K562 (cell line): ENCODE measurements at regions not wholly inside any gene's neighbourhood (a gene's known extent, or its start where the extent isn't known, plus 50 kb on each side); places are given as distances from the start of the nearest gene placed in this dataset.

Experiments used
- ATAC-seq: fragments of 200-7000 bp; cut with Tn5 transposase; 3 replicates; pipeline ENCODE4 v1.9.1; 2020; ENCODE audit warnings: moderate library complexity
- BruUV-seq: library from RNA; stranded (reverse); fragments of 400-500 nt; replicated peaks from 2 replicates; lab custom pipeline; 2021; lab: Mats Ljungman, UMichigan
- CTCF ChIA-PET: fragments of 300-600 bp; formaldehyde crosslinking; extraction: SDS; loops from one replicate; lab custom pipeline; 2021; ENCODE audit warnings: low intra/inter-chr PET ratio; lab: Yijun Ruan, JAX
- POLR2A ChIA-PET: fragments of 300-600, 350-650 bp; sonication (Branson Sonifier 250); formaldehyde crosslinking; extraction: SDS; loops from one replicate; lab custom pipeline; 2021; ENCODE audit warnings: antibody characterized with exemption, inconsistent platforms; lab: Yijun Ruan, JAX
- DNase-seq, 4 experiments: peaks; one replicate each; pipeline versions ENCODE4 v3.0.0 to v3.0.0-alpha.2; 2011 to 2018; ENCODE audit warnings: low spot score in 3 of 4, mixed read lengths in 3 of 4; ENCODE audit errors: extremely low read depth in 1 of 4
- FAIRE-seq: peaks from 2 replicates; lab custom pipeline; 2011; peaks lifted over from hg19 to GRCh38; lab: Jason Lieb, UNC
- H2AFZ ChIP-seq: 2 replicates; pipeline ENCODE4 v1.6.0; 2011; ENCODE audit warnings: low read depth, low read length, control low read depth, inconsistent platforms
- H3K27ac ChIP-seq: fragments of 200-600 bp; 3 replicates; pipeline ENCODE4 v1.8.0; 2011; ENCODE audit warnings: low read depth, mild to moderate bottlenecking, control low read depth, inconsistent platforms, low read length, moderate library complexity, mixed read lengths; ENCODE audit errors: extremely low read depth
- H3K27me3 ChIP-seq, 2 experiments: fragments of 300-600 bp in 1 of 2; 2 replicates in 1 of 2; 3 replicates in 1 of 2; pipeline versions ENCODE4 v1.6.0 to v1.8.0; 2011; ENCODE audit warnings: inconsistent platforms in 2 of 2, low read length in 2 of 2, mild to moderate bottlenecking in 1 of 2, mixed read lengths in 1 of 2, moderate library complexity in 1 of 2; ENCODE audit not compliant: control insufficient read depth in 2 of 2, insufficient read depth in 2 of 2
- H3K36me3 ChIP-seq: fragments of 300-600 bp; 3 replicates; pipeline ENCODE4 v1.8.0; 2011; ENCODE audit warnings: mild to moderate bottlenecking, low read length, inconsistent platforms; ENCODE audit not compliant: control insufficient read depth, insufficient read depth
- H3K4me1 ChIP-seq, 2 experiments: fragments of 200-600 bp in 1 of 2; replicated peaks in 1 of 2; 2 replicates in 1 of 2; 3 replicates in 1 of 2; pipeline versions ENCODE4 v1.5.1 to v1.8.0; 2011; ENCODE audit warnings: inconsistent platforms in 2 of 2, low read length in 2 of 2, mild to moderate bottlenecking in 1 of 2, mixed read lengths in 1 of 2, moderate library complexity in 1 of 2; ENCODE audit not compliant: control insufficient read depth in 2 of 2, insufficient read depth in 2 of 2
- H3K4me2 ChIP-seq: 2 replicates; pipeline ENCODE4 v1.6.1; 2011; ENCODE audit warnings: low read length, control low read depth, inconsistent platforms, mixed read lengths; ENCODE audit not compliant: insufficient read depth
- H3K4me3 ChIP-seq: fragments of 200-600 bp; sonication (generic), shearing (Covaris generic); 2 replicates; pipeline ENCODE4 v1.5.1; 2016; ENCODE audit warnings: control low read depth, inconsistent platforms
- H3K79me2 ChIP-seq: fragments of 200-600 bp; 3 replicates; pipeline ENCODE4 v1.8.0; 2011; ENCODE audit warnings: low read length, inconsistent platforms; ENCODE audit not compliant: control insufficient read depth, insufficient read depth
- H3K9ac ChIP-seq, 2 experiments: 2 replicates each; pipeline versions ENCODE4 v1.6.0 to v1.6.1; 2011; ENCODE audit warnings: low read depth in 2 of 2, low read length in 2 of 2, control low read depth in 1 of 2, inconsistent platforms in 1 of 2, mild to moderate bottlenecking in 1 of 2, mixed read lengths in 1 of 2; ENCODE audit not compliant: insufficient read depth in 1 of 2
- H3K9me1 ChIP-seq: one replicate; pipeline ENCODE4 v1.6.0; 2011; ENCODE audit warnings: inconsistent platforms, mild to moderate bottlenecking, low read length, moderate library complexity; ENCODE audit not compliant: control insufficient read depth, insufficient read depth
- H3K9me3 ChIP-seq: replicated peaks from 2 replicates; pipeline ENCODE4 v1.5.1; 2011; ENCODE audit warnings: low read depth, low read length, inconsistent platforms; ENCODE audit not compliant: control insufficient read depth, insufficient read depth
- H4K20me1 ChIP-seq: replicated peaks from 2 replicates; pipeline ENCODE4 v1.6.1; 2011; ENCODE audit warnings: low read length, inconsistent platforms, mixed read lengths; ENCODE audit not compliant: control insufficient read depth, insufficient read depth
- ASH1L ChIP-seq: fragments of 450-650 bp; IDR thresholded peaks from 2 replicates; pipeline ENCODE4 v1.6.1; 2018; ENCODE audit warnings: borderline replicate concordance, mild to moderate bottlenecking, low read depth; ENCODE audit not compliant: partially characterized antibody
- ESRRB ChIP-seq: fragments of 250-450 bp; sonication (Bioruptor Pico); IDR thresholded peaks from 2 replicates; pipeline ENCODE4 v1.5.0; 2020; ENCODE audit warnings: mild to moderate bottlenecking, moderate library complexity, borderline replicate concordance
- FOSL1 ChIP-seq: fragments of 200-800 bp; sonication (Bioruptor generic); conservative IDR thresholded peaks from 2 replicates; pipeline ENCODE4 v1.6.1; 2016; ENCODE audit warnings: missing genetic modification characterization, missing compliant biosample characterization
- FOXA3 ChIP-seq, 2 experiments: fragments of 450-650 bp in 1 of 2; sonication (generic) in 1 of 2; formaldehyde crosslinking; IDR thresholded peaks in 1 of 2; conservative IDR thresholded peaks in 1 of 2; 2 replicates each; pipeline versions ENCODE4 v1.4.0 to v1.8.0; 2020 to 2022; ENCODE audit warnings: mild to moderate bottlenecking in 2 of 2, missing genetic modification reagents in 1 of 2
- MECOM ChIP-seq: fragments of 250-450 bp; sonication (Bioruptor Pico); IDR thresholded peaks from 2 replicates; pipeline ENCODE4 v1.8.0; 2022; ENCODE audit warnings: inconsistent platforms
- NCOA6 ChIP-seq: fragments of 450-650 bp; IDR thresholded peaks from 2 replicates; pipeline ENCODE4 v1.6.1; 2017; ENCODE audit warnings: mild to moderate bottlenecking
- NFATC3 ChIP-seq: fragments of 450-650 bp; IDR thresholded peaks from 2 replicates; pipeline ENCODE4 v1.6.1; 2017; ENCODE audit warnings: mild to moderate bottlenecking
- RFX5 ChIP-seq: IDR thresholded peaks from 2 replicates; pipeline ENCODE4 v1.6.1; 2011; ENCODE audit warnings: low read depth, mild to moderate bottlenecking, improper control_type of control experiment, low read length
- SAP30 ChIP-seq: fragments of 200-600 bp; sonication (generic); IDR thresholded peaks from 2 replicates; pipeline ENCODE4 v1.6.1; 2012; ENCODE audit warnings: borderline replicate concordance, low read depth, mild to moderate bottlenecking, moderate library complexity, low read length, control low read depth, inconsistent platforms; ENCODE audit not compliant: insufficient read depth, poor library complexity, severe bottlenecking
- ZBTB40 ChIP-seq, 2 experiments: fragments of 450-650 bp in 1 of 2; sonication (generic) in 1 of 2; formaldehyde crosslinking in 1 of 2; IDR thresholded peaks; 2 replicates each; pipeline versions ENCODE4 v1.7.1 to v1.9.0; 2016 to 2022; ENCODE audit warnings: inconsistent platforms in 1 of 2, mild to moderate bottlenecking in 1 of 2, missing genetic modification reagents in 1 of 2
- ZNF347 ChIP-seq: fragments of 450-650 bp; formaldehyde crosslinking; IDR thresholded peaks from 2 replicates; pipeline ENCODE4 v1.4.0; 2020; ENCODE audit warnings: low read depth, mild to moderate bottlenecking, moderate library complexity
- WGBS: fragments of 100-300 bp; shearing (Covaris generic); methylation state at CpG from one replicate; pipeline ENCODE4 v1.1.6; 2016; ENCODE audit warnings: low coverage, mixed read lengths; ENCODE audit not compliant: insufficient coverage; ENCODE audit errors: missing lambda C conversion rate; 5-methylcytosine and 5-hydroxymethylcytosine counted together
- in situ Hi-C: fragments of 300-500 bp; cut with MboI; formaldehyde crosslinking; loops from 4 replicates; pipeline ENCODE4 v1.15.0; 2018; ENCODE audit warnings: inconsistent platforms, mixed read lengths
- intact Hi-C: fragments of 100-400 bp; cut with micrococcal nuclease; formaldehyde crosslinking; loops from 2 replicates; pipeline ENCODE4 v1.14.2; 2022

GRCh38 chr18:39741755-39742466 is 2176.3 kb upstream of the CELF4 start (continued):
- TF ChIP-seq FOXA3 (CRISPR knock-in tag; conservative IDR thresholded peaks at IDR 0.05 in 1 of 2, IDR thresholded peaks at IDR 0.05 in 1 of 2) (no peak), ESRRB (CRISPR knock-in tag) (no peak)

GRCh38 chr18:39737869-39738268 is 2172.3 kb upstream of the CELF4 start:
- FAIRE-seq = no peak
- TF ChIP-seq ZBTB40 (IDR thresholded peaks at IDR 0.05) (no peak), ZBTB40 (CRISPR knock-in tag; IDR thresholded peaks at IDR 0.05) (no peak), FOSL1 (tag) (no peak), ZNF347 (CRISPR knock-in tag) (no peak), NFATC3 (no peak), NCOA6 (no peak), ASH1L (no peak), SAP30 (no peak), MECOM (CRISPR knock-in tag) (no peak), RFX5 (no peak)

More at GRCh38 chr18:39737869-39738268, 2172.3 kb upstream of the CELF4 start:
- Histone ChIP-seq H4K20me1 (no peaks in the 10 kb centered on the region), H3K4me2 (no peak overlapping the region), H3K9me1 (no peaks in the 10 kb centered on the region), H3K9me3 (no peaks in the 10 kb centered on the region), H3K27ac (no peak overlapping the region), H3K79me2 (no peaks in the 10 kb centered on the region), H3K36me3 (no peaks in the 10 kb centered on the region), H3K4me3 (no peak overlapping the region), H2AFZ (no peak overlapping the region), H3K27me3 (no peaks in the 10 kb centered on the region), H3K9ac (no peak overlapping the region), H3K4me1 (no peaks in the 10 kb centered on the region)
- in situ Hi-C loops = no loop called here
- POLR2A ChIA-PET = no interaction called here
- 0% methylated on average over 3 of the region's 3 CpGs for WGBS
- CTCF ChIA-PET = no interaction called here
- ATAC-seq (no peak), DNase-seq (no peak)
- no TSS peak for BruUV-seq
- intact Hi-C loops = no loop called here
